ENCODE measurements at regions not wholly inside any gene's neighbourhood (a gene's known extent, or its start where the extent isn't known, plus 50 kb on each side); places are given as distances from the start of the nearest gene placed in this dataset.

GRCh38 chr11:86747801-86748200 lies 52.5 kb upstream of the PRSS23 start:
- H3K27me3 Mint-ChIP-seq (ENCODE audit: low read depth) = no peaks in the 10 kb centered on the region
- DNase-seq (ENCODE audit: low spot score) (no peak), ATAC-seq (no peak)
- H3K4me1 Mint-ChIP-seq = no peaks in the 10 kb centered on the region
- H3K9me3 Mint-ChIP-seq = peaks cover 7% of the 10 kb centered on the region
- no peak overlapping the region for H3K4me3 Mint-ChIP-seq
- CTCF ChIA-PET = interaction anchor here (1.5 to 2.5 kb wide), 2 partner anchors 139 to 140 kb away, joined by 3 to 11 read pairs; no protein-coding TSS in a partner anchor
- H3K27ac Mint-ChIP-seq = no peak overlapping the region
- TF ChIP-seq FOXJ3 (CRISPR knock-in tag; IDR thresholded peaks at IDR 0.05; ENCODE audit: borderline replicate concordance) (no peak), CDX4 (CRISPR knock-in tag; IDR thresholded peaks at IDR 0.05; ENCODE audit: borderline replicate concordance) (no peak), PREB (CRISPR knock-in tag; IDR thresholded peaks at IDR 0.05; ENCODE audit: borderline replicate concordance) (no peak), ZNF317 (CRISPR knock-in tag; IDR thresholded peaks at IDR 0.05; ENCODE audit: borderline replicate concordance, low read depth) (no peak), ETV6 (CRISPR knock-in tag; IDR thresholded peaks at IDR 0.05) (no peak), MXD4 (CRISPR knock-in tag; IDR thresholded peaks at IDR 0.05; ENCODE audit: borderline replicate concordance) (no peak), USF1 (CRISPR knock-in tag; IDR thresholded peaks at IDR 0.05) (no peak)
- H3K36me3 Mint-ChIP-seq = 0 out of 2 replicates have a peak, but pooled peaks cover 3% of the 10 kb centered on the region
- POLR2A ChIA-PET = no interaction called here

GRCh38 chr11:86746514-86746913 lies 53.8 kb upstream of the PRSS23 start:
- Mint-ChIP-seq H3K4me3 (no peak overlapping the region), H3K9me3 (peaks cover 17% of the 10 kb centered on the region), H3K27me3 (ENCODE audit: low read depth) (no peaks in the 10 kb centered on the region), H3K36me3 (0 out of 2 replicates have a peak, but pooled peaks cover 3% of the 10 kb centered on the region), H3K27ac (no peak overlapping the region), H3K4me1 (no peaks in the 10 kb centered on the region)
- ChIA-PET CTCF (interaction anchor here (0.5 to 1.5 kb wide), 2 partner anchors 23 to 138 kb away, joined by 3 to 4 read pairs; no protein-coding TSS in a partner anchor), POLR2A (no interaction called here)
- no peak for DNase-seq (ENCODE audit: low spot score)
- no peak for ATAC-seq
- no peak for TF ChIP-seq MLX (CRISPR knock-in tag; IDR thresholded peaks at IDR 0.05)
- TF ChIP-seq OVOL2 (CRISPR knock-in tag; IDR thresholded peaks at IDR 0.05; ENCODE audit: borderline replicate concordance) = no peak
- no peak for TF ChIP-seq ZNF232 (CRISPR knock-in tag; IDR thresholded peaks at IDR 0.05)
- no peak for TF ChIP-seq SMAD4 (CRISPR knock-in tag; IDR thresholded peaks at IDR 0.05)
- no peak for TF ChIP-seq ZNF416 (CRISPR knock-in tag; IDR thresholded peaks at IDR 0.05)
- no peak for TF ChIP-seq TEAD4 (CRISPR knock-in tag; IDR thresholded peaks at IDR 0.05)
- no peak for TF ChIP-seq FOXP4 (CRISPR knock-in tag; IDR thresholded peaks at IDR 0.05)

- Mint-ChIP-seq H3K27me3 (ENCODE audit: low read depth) (no peaks in the 10 kb centered on the region), H3K4me1 (peaks cover 8% of the 10 kb centered on the region), H3K27ac (no peak overlapping the region), H3K9me3 (peaks cover 22% of the 10 kb centered on the region), H3K36me3 (0 out of 2 replicates have a peak, but pooled peaks cover 3% of the 10 kb centered on the region), H3K4me3 (no peak overlapping the region)
- ChIA-PET CTCF (no interaction called here), POLR2A (no interaction called here)
- no peak for DNase-seq (ENCODE audit: low spot score)
- no peak for ATAC-seq
- TF ChIP-seq ATF3 (CRISPR knock-in tag; conservative IDR thresholded peaks at IDR 0.05) = no peak
- no peak for TF ChIP-seq STAT6 (CRISPR knock-in tag; conservative IDR thresholded peaks at IDR 0.05; ENCODE audit: low read depth)
- no peak for TF ChIP-seq EMX1 (CRISPR knock-in tag; IDR thresholded peaks at IDR 0.05)
- TF ChIP-seq ZNF138 (CRISPR knock-in tag; conservative IDR thresholded peaks at IDR 0.05) = no peak
- no peak for TF ChIP-seq ZNF232 (CRISPR knock-in tag; IDR thresholded peaks at IDR 0.05)
- no peak for TF ChIP-seq HMGXB4 (CRISPR knock-in tag; IDR thresholded peaks at IDR 0.05)
- no peak for TF ChIP-seq ZNF512 (CRISPR knock-in tag; IDR thresholded peaks at IDR 0.05; ENCODE audit: borderline replicate concordance)
Observed at GRCh38 chr11:86745571-86745970, 54.8 kb upstream of the PRSS23 start.
